Kidney (tissue), 13 donors: ENCODE measurements at regions not wholly inside any gene's neighbourhood (a gene's known extent, or its start where the extent isn't known, plus 50 kb on each side); places are given as distances from the start of the nearest gene placed in this dataset.
A peak's percentile ranks its signal among the peaks of the same experiment; 100 is the strongest.
"Not testable (repeated sequence)": the region's sequence is repeated elsewhere in the genome, so short reads cannot be mapped to it uniquely, and the experiment has no call there.

Experiments
- DNase-seq, 5 donors: peaks; one replicate each; pipeline ENCODE4 v3.0.0-alpha.2; 2013 to 2020
- FAIRE-seq: peaks from 2 replicates; lab custom pipeline; 2012; peaks lifted over from hg19 to GRCh38; lab: Jason Lieb, UNC
- H3K27ac ChIP-seq, 2 donors: one replicate each; pipeline ENCODE4 v1.7.0; 2013; ENCODE audit warnings: low read depth in 2 of 2, low read length in 2 of 2, inconsistent platforms in 1 of 2
- H3K27me3 ChIP-seq: one replicate; pipeline ENCODE4 v1.7.1; 2013; ENCODE audit warnings: low read length, inconsistent platforms; ENCODE audit not compliant: control insufficient read depth, insufficient read depth
- H3K36me3 ChIP-seq, 3 donors: one replicate each; pipeline versions ENCODE4 v1.7.0 to v1.7.1; 2013; ENCODE audit warnings: low read length in 3 of 3, control low read depth in 1 of 3, inconsistent platforms in 1 of 3; ENCODE audit not compliant: insufficient read depth in 3 of 3, control insufficient read depth in 2 of 3
- H3K4me1 ChIP-seq, 3 donors: one replicate each; pipeline versions ENCODE4 v1.7.0 to v1.7.1; 2013; ENCODE audit warnings: low read length in 3 of 3, inconsistent platforms in 1 of 3, low read depth in 1 of 3; ENCODE audit not compliant: control insufficient read depth in 2 of 3, insufficient read depth in 2 of 3
- H3K4me3 ChIP-seq, 3 donors: one replicate each; pipeline versions ENCODE4 v1.7.0 to v1.8.1; 2013; ENCODE audit warnings: low read length in 3 of 3, control low read depth in 1 of 3, inconsistent platforms in 1 of 3
- H3K9ac ChIP-seq, 3 donors: one replicate each; pipeline versions ENCODE4 v1.7.0 to v1.7.1; 2013; ENCODE audit warnings: low read length in 3 of 3, control low read depth in 1 of 3, inconsistent platforms in 1 of 3
- H3K9me3 ChIP-seq, 3 donors: one replicate each; pipeline versions ENCODE4 v1.7.0 to v1.7.1; 2013; ENCODE audit warnings: low read length in 3 of 3, control low read depth in 1 of 3, inconsistent platforms in 1 of 3; ENCODE audit not compliant: control insufficient read depth in 2 of 3, insufficient read depth in 1 of 3
- intact Hi-C: fragments of 100-400 bp; cut with DNase I; formaldehyde crosslinking; loops from one replicate; pipeline ENCODE4 v1.11.1; 2022
- TF ChIP-seq, protein P1 (sequence below): IDR thresholded peaks from 3 replicates; pipeline ENCODE4 v1.5.1; 2012; ENCODE audit warnings: mild to moderate bottlenecking, moderate library complexity, borderline replicate concordance; ENCODE audit not compliant: insufficient read depth; ENCODE audit errors: extremely low read depth
- donor health status: control.
- donor health status: control.
- donor health status: control.
- donor health status: control.
- donor health status: control.
- donor health status: DM: yes; HTN: yes; CAD: no.
- donor health status: Normal renal cell carcinoma (clear cell type).

DNA sequence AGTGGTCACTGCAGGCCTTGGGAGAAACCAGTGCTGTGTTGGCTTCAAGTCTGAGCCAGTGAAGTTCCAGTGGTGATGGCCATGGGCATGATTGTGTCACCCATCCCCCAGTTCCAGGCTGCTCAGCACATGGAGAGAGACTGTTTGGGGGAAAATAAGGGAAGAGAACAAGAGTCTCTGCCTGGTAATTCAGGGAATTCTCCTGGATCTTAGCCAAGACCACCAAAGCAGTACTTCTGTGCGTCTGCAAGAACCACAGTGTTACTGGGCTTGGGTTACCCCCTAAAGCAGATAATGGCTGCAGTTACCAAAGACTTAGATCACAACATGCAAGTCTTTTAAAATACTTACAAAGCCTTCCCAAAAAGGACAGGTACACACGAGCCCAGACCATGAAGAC is 225.0 kb upstream of the SEMA3C start:
- FAIRE-seq, result no peak
- H3K9ac ChIP-seq, result no peak overlapping the region
- H3K27me3 ChIP-seq, result no peaks in the 10 kb centered on the region
- no peaks in the 10 kb centered on the region for H3K9me3 ChIP-seq
- H3K4me3 ChIP-seq, result no peak overlapping the region
- no peaks in the 10 kb centered on the region for H3K4me1 ChIP-seq
- no peaks in the 10 kb centered on the region for H3K36me3 ChIP-seq
- intact Hi-C loops, result no loop called here
- DNase-seq, result no peak
- TF ChIP-seq, protein P1, sequence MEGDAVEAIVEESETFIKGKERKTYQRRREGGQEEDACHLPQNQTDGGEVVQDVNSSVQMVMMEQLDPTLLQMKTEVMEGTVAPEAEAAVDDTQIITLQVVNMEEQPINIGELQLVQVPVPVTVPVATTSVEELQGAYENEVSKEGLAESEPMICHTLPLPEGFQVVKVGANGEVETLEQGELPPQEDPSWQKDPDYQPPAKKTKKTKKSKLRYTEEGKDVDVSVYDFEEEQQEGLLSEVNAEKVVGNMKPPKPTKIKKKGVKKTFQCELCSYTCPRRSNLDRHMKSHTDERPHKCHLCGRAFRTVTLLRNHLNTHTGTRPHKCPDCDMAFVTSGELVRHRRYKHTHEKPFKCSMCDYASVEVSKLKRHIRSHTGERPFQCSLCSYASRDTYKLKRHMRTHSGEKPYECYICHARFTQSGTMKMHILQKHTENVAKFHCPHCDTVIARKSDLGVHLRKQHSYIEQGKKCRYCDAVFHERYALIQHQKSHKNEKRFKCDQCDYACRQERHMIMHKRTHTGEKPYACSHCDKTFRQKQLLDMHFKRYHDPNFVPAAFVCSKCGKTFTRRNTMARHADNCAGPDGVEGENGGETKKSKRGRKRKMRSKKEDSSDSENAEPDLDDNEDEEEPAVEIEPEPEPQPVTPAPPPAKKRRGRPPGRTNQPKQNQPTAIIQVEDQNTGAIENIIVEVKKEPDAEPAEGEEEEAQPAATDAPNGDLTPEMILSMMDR, result no peak
- H3K27ac ChIP-seq, result no peak overlapping the region

DNA sequence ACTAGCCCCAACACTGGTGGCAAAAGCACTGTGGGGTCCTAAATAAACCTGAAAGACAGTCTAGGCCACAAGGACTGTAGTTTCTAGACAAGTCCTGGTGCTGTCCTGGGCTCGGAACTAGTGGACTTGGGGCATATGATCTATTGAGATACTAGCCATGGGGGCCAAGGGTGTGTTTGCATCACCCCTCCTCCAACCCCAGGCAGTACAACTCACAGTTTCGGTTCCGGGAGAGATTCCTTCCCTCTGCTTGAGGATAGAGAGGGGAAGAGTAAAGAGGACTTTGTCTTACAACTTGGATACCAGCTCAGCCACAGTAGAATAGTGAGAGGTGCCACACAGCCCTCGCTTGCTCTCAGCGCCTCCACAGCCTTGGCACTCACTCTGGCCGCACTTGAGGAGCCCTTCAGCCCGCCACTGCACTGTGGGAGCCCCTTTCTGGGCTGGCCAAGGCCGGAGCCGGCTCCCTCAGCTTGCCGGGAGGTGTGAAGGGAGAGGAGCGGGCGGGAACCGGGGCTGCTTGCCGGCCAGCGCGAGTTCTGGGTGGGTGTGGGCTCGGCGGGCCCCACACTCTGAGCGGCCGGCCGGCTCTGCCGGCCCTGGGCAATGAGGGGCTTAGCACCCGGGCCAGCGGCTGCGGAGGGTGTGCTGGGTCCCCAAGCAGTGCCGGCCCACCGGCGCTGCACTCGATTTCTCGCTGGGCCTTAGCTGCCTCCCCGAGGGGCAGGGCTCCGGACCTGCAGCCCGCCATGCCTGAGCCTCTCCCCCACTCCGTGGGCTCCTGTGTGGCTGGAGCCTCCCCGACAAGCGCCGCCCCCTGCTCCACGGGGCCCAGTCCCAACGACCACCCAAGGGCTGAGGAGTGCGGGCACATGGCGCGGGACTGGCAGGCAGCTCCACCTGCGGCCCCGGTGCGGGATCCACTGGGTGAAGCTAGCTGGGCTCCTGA is 222.7 kb upstream of the SEMA3C start:
- intact Hi-C loops, H3K27me3 ChIP-seq, H3K4me1 ChIP-seq, H3K9ac ChIP-seq, H3K9me3 ChIP-seq, FAIRE-seq, H3K4me3 ChIP-seq, H3K27ac ChIP-seq, H3K36me3 ChIP-seq: not testable (repeated sequence)
- DNase-seq, result peak in 1 of 5 donors; percentile 69

DNA sequence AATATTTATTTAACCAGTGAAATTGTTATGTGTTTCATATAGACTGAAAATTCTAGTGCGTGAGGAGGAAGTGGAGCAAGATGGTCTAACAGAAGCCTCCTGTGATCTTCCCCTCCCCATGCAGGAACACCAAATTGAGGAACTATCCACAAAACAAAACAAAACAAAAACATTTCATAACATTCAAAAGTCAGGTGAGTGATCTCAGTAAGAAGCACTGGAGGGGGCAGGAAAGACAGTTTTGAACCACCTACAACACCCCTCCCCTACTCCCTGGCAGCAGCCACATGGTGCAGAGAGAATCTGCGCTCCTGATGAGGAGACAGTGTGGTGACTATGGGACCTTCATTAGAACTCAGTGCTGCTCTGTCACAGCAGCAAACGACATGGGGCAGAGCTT is 221.9 kb upstream of the SEMA3C start:
- no peaks in the 10 kb centered on the region for H3K27me3 ChIP-seq
- intact Hi-C loops, result no loop called here
- TF ChIP-seq, protein P1, result no peak
- H3K4me3 ChIP-seq, result no peak overlapping the region
- H3K4me1 ChIP-seq, result no peaks in the 10 kb centered on the region
- no peak overlapping the region for H3K27ac ChIP-seq
- no peaks in the 10 kb centered on the region for H3K9me3 ChIP-seq
- no peak for FAIRE-seq
- no peak overlapping the region for H3K9ac ChIP-seq
- DNase-seq, result no peak
- no peaks in the 10 kb centered on the region for H3K36me3 ChIP-seq

DNA sequence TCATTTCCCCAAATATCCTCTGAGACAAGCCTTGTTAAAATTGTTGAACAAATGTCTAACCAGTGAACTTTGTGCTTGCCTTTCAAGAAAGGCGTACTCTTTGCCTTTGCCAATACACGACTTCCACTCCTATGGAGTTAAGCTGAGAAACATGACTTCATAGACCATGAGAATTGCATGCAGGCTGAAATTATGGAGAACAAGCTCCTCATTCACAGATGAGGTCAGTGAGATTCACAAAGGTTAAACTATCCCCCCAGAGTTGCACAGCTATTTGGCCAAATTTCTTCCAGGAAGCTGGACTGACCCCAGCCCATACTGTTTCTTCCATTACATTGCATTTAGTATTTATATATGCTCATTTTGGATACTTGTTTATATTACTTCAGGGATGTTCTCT is 221.4 kb upstream of the SEMA3C start:
- Histone ChIP-seq H3K36me3 (no peaks in the 10 kb centered on the region), H3K4me1 (no peaks in the 10 kb centered on the region), H3K4me3 (no peak overlapping the region), H3K9me3 (no peaks in the 10 kb centered on the region), H3K27me3 (no peaks in the 10 kb centered on the region), H3K9ac (no peak overlapping the region), H3K27ac (no peak overlapping the region)
- intact Hi-C loops, result no loop called here
- DNase-seq (no peak), FAIRE-seq (no peak)
- TF ChIP-seq, protein P1, result no peak
